Ureter (tissue), 1 donor: ENCODE measurements at regions not wholly inside any gene's neighbourhood (a gene's known extent, or its start where the extent isn't known, plus 50 kb on each side); places are given as distances from the start of the nearest gene placed in this dataset.

Source experiments
- DNase-seq: peaks from one replicate; pipeline ENCODE4 v3.0.0-alpha.2; 2020; ENCODE audit warnings: low spot score
- donor health status: DM: yes; HTN: yes; CAD: no.

GRCh38 chr13:64453831-64454230, 2776.3 kb downstream of the PCDH9 start:
- DNase-seq, result no peak

GRCh38 chr13:64446372-64446771, 2783.8 kb downstream of the PCDH9 start:
- no peak for DNase-seq

GRCh38 chr13:64441740-64442139, 2788.4 kb downstream of the PCDH9 start:
- DNase-seq, result no peak

GRCh38 chr13:64438084-64438483, 2792.1 kb downstream of the PCDH9 start:
- no peak for DNase-seq

GRCh38 chr13:64429691-64430090, 2800.4 kb downstream of the PCDH9 start:
- no peak for DNase-seq

GRCh38 chr13:64428196-64428595, 2801.9 kb downstream of the PCDH9 start:
- DNase-seq, result no peak

- DNase-seq, result no peak
These were observed 2806.7 kb downstream of the PCDH9 start for GRCh38 chr13:64423467-64423866.

- DNase-seq, result no peak
These were observed 2810.0 kb downstream of the PCDH9 start for GRCh38 chr13:64420181-64420580.

- DNase-seq, result no peak
These were observed 2812.6 kb downstream of the PCDH9 start for GRCh38 chr13:64417581-64417980.

- DNase-seq, result no peak
These were observed 2815.8 kb downstream of the PCDH9 start for GRCh38 chr13:64414381-64414780.

GRCh38 chr13:64413529-64413928, 2816.6 kb downstream of the PCDH9 start:
- DNase-seq, result no peak

- no peak for DNase-seq
These were observed 2819.7 kb downstream of the PCDH9 start for GRCh38 chr13:64410276-64411053.

- no peak for DNase-seq
These were observed 2832.4 kb downstream of the PCDH9 start for GRCh38 chr13:64397701-64398100.

GRCh38 chr13:64377606-64378005, 2852.5 kb downstream of the PCDH9 start:
- DNase-seq, result no peak

GRCh38 chr13:64371461-64371860, 2858.7 kb downstream of the PCDH9 start:
- DNase-seq, result no peak

- DNase-seq, result no peak
These were observed 2859.1 kb downstream of the PCDH9 start for GRCh38 chr13:64371045-64371444.

GRCh38 chr13:64369121-64369520, 2861.0 kb downstream of the PCDH9 start:
- no peak for DNase-seq

- DNase-seq, result no peak
These were observed 2867.6 kb downstream of the PCDH9 start for GRCh38 chr13:64362564-64362963.

GRCh38 chr13:64347664-64348063, 2882.5 kb downstream of the PCDH9 start:
- DNase-seq, result no peak

GRCh38 chr13:64339373-64340063, 2890.6 kb downstream of the PCDH9 start:
- no peak for DNase-seq

GRCh38 chr13:64338671-64339070, 2891.5 kb downstream of the PCDH9 start:
- no peak for DNase-seq

GRCh38 chr13:64333888-64334287, 2896.2 kb downstream of the PCDH9 start:
- no peak for DNase-seq

- no peak for DNase-seq
These were observed 2898.1 kb downstream of the PCDH9 start for GRCh38 chr13:64332048-64332447.
